ENCODE measurements at regions not wholly inside any gene's neighbourhood (a gene's known extent, or its start where the extent isn't known, plus 50 kb on each side); places are given as distances from the start of the nearest gene placed in this dataset.

- TF ChIP-seq CTCF (IDR thresholded peaks at IDR 0.05; ENCODE audit: low read depth, low read length) = no peak
- in situ Hi-C loops (cut with HindIII; ENCODE audit: low sequenced_read_pairs) = no loop called here
Observed at GRCh38 chr5:4375640-4376039, 764.5 kb upstream of the ADAMTS16 start.

GRCh38 chr5:4383102-4383501 is 757.0 kb upstream of the ADAMTS16 start:
- in situ Hi-C loops (cut with HindIII; ENCODE audit: low sequenced_read_pairs) = no loop called here
- DNase-seq (ENCODE audit: low read depth, low spot score) = no peak
- TF ChIP-seq CTCF (IDR thresholded peaks at IDR 0.05; ENCODE audit: low read depth, low read length) = no peak
- no peak overlapping the region for H3K4me3 ChIP-seq (ENCODE audit: low read depth, low read length)

More at GRCh38 chr5:4375640-4376039, 764.5 kb upstream of the ADAMTS16 start:
- no peak for DNase-seq (ENCODE audit: low read depth, low spot score)
- H3K4me3 ChIP-seq (ENCODE audit: low read depth, low read length) = no peak overlapping the region

- in situ Hi-C loops (cut with HindIII; ENCODE audit: low sequenced_read_pairs) = no loop called here
- no peak for DNase-seq (ENCODE audit: low read depth, low spot score)
- TF ChIP-seq CTCF (IDR thresholded peaks at IDR 0.05; ENCODE audit: low read depth, low read length) = no peak
- no peak overlapping the region for H3K4me3 ChIP-seq (ENCODE audit: low read depth, low read length)
Observed at GRCh38 chr5:4383518-4384198, 756.5 kb upstream of the ADAMTS16 start.

- no peak for TF ChIP-seq CTCF (IDR thresholded peaks at IDR 0.05; ENCODE audit: low read depth, low read length)
- no peak overlapping the region for H3K4me3 ChIP-seq (ENCODE audit: low read depth, low read length)
- in situ Hi-C loops (cut with HindIII; ENCODE audit: low sequenced_read_pairs) = no loop called here
- DNase-seq (ENCODE audit: low read depth, low spot score) = no peak
Observed at GRCh38 chr5:4384649-4385048, 755.5 kb upstream of the ADAMTS16 start.

GRCh38 chr5:4386152-4386551 is 754.0 kb upstream of the ADAMTS16 start:
- TF ChIP-seq CTCF (IDR thresholded peaks at IDR 0.05; ENCODE audit: low read depth, low read length) = no peak
- DNase-seq (ENCODE audit: low read depth, low spot score) = no peak
- in situ Hi-C loops (cut with HindIII; ENCODE audit: low sequenced_read_pairs) = no loop called here
- H3K4me3 ChIP-seq (ENCODE audit: low read depth, low read length) = no peak overlapping the region

GRCh38 chr5:4387290-4387689 is 752.8 kb upstream of the ADAMTS16 start:
- peak; percentile 2 for DNase-seq (ENCODE audit: low read depth, low spot score)
- TF ChIP-seq CTCF (IDR thresholded peaks at IDR 0.05; ENCODE audit: low read depth, low read length) = no peak
- in situ Hi-C loops (cut with HindIII; ENCODE audit: low sequenced_read_pairs) = no loop called here
- H3K4me3 ChIP-seq (ENCODE audit: low read depth, low read length) = no peak overlapping the region

Measured in astrocyte of the spinal cord (primary cell).